ENCODE measurements at regions not wholly inside any gene's neighbourhood (a gene's known extent, or its start where the extent isn't known, plus 50 kb on each side); places are given as distances from the start of the nearest gene placed in this dataset.

- TF ChIP-seq CTCF (IDR thresholded peaks at IDR 0.05) (no peak), POLR2A (IDR thresholded peaks at IDR 0.05) (no peak)
Measured at GRCh38 chrX:88072339-88073030, 554.9 kb downstream of the KLHL4 start.

Data from lower leg skin (tissue), 3 donors.